NCI-H1105 treated with DMSO at 0.1 percent for 48 hours (cell line): ENCODE measurements at regions not wholly inside any gene's neighbourhood (a gene's known extent, or its start where the extent isn't known, plus 50 kb on each side); places are given as distances from the start of the nearest gene placed in this dataset.

Source experiments
- DNase-seq: peaks from one replicate; lab custom pipeline; 2025; lab: John Stamatoyannopoulos, UW

DNA sequence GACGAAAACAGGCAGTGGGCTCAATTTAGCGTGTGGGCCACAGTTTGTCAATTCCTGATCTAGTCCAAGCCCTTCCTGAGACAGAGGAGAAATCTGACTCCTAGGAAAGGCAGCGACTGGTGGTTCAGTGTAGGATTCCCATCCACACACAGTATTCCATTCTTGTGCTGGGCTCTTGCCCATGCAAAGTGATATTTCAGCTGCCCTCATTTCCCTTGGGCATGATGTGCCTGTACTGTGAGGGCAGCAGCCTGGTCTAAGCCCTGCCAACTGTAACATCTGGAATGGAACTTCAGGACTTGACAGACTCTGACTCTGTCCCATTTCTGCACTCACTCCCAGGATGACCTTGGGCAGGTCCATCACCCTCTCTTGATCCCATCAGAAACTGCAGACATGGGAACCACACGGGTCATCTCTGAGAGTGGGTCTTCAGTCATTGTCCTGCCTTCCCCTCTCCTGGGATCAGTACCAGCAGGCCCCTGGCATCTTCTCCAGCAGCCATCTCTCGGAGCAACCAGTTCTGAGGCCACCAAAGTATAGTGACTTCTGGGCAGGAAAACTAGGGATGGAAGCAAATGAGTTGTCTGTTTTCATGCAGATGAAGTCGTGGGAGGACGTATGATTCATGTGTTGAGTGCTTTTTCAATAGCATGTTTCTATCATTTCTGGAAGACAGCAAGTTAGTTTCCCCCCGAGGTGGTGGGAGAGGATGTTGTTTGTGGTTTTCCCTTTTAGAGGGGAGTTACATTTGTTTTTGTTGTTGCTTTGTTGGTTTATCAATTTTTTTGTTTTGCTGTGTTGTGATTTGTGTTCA lies 54.2 kb upstream of the BCL2L14 start:
- no peak for DNase-seq

DNA sequence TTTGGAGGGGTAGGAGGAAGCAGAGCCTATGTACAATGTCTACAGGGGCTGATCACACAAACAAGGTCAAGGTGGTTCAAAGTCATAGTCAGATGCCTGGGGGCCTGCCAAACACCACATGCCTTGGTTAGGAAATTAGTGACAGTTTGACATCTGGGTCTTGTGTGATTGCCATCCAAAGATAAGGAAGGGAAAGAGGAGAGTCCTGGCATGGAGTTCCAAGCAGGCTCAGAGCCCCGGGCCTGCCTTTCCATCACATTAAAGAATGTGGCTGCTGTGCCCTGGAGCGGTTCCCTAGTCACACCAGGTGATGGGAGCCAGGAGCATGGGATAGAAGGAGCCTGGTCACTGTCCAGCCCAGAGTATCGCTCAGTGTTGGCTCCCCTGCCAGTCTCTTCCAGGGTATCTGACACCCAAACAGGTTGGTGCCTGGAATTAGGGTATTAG lies 53.6 kb upstream of the BCL2L14 start:
- DNase-seq: no peak

DNA sequence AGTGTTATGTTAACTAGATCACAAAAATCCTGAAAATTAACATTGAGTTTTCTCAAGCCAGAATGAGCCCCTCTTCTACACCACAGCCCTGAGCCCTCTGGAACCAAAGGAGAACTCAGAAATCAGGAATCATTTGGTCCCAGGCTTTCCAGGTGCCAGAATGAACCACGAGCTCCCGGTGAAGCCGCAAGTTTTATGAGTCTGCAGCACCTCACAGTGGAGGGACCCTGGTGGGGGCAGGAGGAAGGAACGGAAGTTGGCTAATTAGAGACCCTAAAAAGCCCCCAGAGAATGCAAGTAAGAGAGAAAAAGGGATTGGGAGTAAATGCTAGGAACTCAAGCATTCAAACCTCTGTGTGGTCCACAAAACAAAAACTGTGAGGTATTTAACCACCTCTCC lies 52.9 kb upstream of the BCL2L14 start:
- no peak for DNase-seq

DNA sequence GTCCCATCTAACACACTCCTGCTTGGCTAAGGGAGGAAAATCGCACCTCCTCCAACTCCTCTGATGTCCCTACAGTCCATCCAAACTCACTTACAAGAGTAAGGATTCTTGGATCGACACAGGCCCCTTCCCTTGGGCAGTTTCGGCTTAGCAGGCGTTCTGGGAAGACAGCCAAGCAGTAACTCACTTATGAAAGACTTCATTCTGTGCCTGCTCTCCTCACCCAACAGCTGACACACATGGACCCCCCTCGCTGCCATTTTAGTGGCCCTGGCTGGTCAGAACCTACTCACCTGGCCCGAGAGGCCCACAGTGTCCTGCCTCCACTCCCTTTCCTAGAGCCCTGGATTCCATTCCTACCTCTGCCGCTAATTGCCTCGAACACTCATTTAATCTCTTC lies 52.3 kb upstream of the BCL2L14 start:
- peak; percentile 52 for DNase-seq

DNA sequence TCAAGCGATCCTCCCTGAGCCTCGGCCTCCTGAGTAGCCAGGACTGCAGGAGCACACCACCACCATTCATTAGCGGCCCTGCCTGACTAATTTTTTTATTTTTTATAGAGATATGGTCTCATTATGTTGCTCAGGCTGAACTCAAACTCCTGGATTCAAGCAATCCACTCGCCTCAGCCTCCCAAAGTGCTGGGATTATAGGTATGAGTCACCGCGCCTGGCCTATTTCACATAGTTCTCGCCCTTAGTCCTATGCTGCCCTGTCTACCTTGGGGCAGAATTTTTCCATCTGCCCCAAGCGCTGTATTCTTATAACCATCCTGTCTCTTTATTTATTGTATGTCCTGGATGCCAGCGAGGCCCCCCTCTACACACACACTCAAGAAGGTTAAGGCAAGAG lies 50.9 kb upstream of the BCL2L14 start:
- DNase-seq: no peak

DNA sequence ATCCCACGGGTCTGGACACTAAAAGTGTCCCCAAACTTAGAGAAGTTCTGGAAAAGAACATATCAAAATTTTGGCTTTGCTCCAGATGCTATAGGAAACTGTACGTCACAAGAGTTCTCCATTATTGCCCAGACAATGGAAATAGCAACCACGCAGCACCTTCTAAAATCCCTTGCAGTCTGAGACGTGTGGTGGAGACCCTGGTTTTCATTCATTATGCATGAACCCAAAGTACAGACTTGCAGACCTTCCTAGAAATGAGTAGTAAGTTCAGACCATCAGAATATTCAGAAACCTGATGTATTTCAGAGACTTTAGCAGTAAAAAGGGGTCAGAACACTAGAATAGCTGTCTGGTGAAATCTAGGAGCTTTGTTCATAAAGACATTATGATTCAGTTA lies 50.0 kb upstream of the BCL2L14 start:
- no peak for DNase-seq
